ENCODE measurements at regions not wholly inside any gene's neighbourhood (a gene's known extent, or its start where the extent isn't known, plus 50 kb on each side); places are given as distances from the start of the nearest gene placed in this dataset.

DNA sequence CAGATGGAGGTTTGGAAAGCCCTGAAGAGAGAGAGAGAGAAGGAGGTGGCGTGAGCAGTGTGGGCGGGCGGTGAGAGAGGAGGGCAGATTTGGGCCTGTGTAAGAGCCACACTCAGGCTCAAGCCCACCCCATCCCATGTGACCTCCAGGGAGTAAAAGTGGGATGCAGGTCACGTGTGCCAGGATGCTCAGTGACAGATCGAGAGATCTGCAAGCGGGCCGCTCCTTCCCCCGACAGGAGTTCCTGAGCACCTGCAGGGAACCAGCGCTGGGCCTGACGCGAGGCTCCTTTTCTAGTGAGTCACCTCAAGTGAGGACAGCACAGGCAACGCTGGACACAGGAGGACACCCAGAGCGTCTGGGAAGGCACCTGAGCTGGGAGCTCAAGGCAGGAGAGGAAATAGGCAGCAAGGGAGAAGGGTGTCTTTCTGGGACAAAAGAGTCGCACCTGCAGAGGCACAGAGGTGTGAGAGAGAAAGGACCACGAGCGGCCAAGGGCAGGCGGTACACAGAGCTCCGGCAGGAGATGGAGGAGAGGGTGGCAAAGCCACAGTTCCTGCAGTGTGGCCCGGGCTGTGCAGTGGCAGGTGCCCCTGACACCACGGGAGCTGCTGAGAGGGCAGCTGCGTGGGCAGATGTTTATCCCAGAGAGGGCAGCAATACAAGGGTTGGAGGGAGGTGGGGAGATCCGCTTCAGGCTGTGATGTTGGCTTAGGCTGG lies 1294.8 kb downstream of the TBC1D22A start:
- Mint-ChIP-seq H3K9me3 (no peaks in the 10 kb centered on the region), H3K27me3 (peaks cover 5 to 14% of the 10 kb centered on the region in 2 donors), H3K27ac (no peak overlapping the region), H3K4me1 (no peaks in the 10 kb centered on the region), H3K36me3 (no peaks in the 10 kb centered on the region), H3K4me3 (no peak overlapping the region)
- ATAC-seq (replicated peaks in 1 of 4): no peak
- Histone ChIP-seq H3K4me1 (ENCODE audit: control insufficient read depth in 1 of 2, extremely low read depth in 1 of 2, insufficient read depth in 2 of 2, low read length in 2 of 2) (no peaks in the 10 kb centered on the region), H3K27me3 (replicated peaks in 1 of 2; ENCODE audit: control insufficient read depth in 2 of 2, extremely low read depth in 1 of 2, insufficient read depth in 2 of 2, low read length in 1 of 2) (peaks cover 0 to 29% of the 10 kb centered on the region in 2 experiments), H3K36me3 (ENCODE audit: control insufficient read depth in 2 of 2, extremely low read depth in 1 of 2, insufficient read depth in 1 of 2, low read length in 1 of 2) (no peaks in the 10 kb centered on the region), H3K4me3 (ENCODE audit: control insufficient read depth in 1 of 2, extremely low read depth in 1 of 2, low read length in 1 of 2) (no peak overlapping the region), H3K27ac (ENCODE audit: low read length) (no peak overlapping the region), H3K9me3 (no peaks in the 10 kb centered on the region)
- no peak for DNase-seq
- 78% methylated on average over 21 of the region's 22 CpGs for WGBS (ENCODE audit: insufficient coverage)
- POLR2A ChIA-PET: no interaction called here
- CTCF ChIA-PET: no interaction called here

DNA sequence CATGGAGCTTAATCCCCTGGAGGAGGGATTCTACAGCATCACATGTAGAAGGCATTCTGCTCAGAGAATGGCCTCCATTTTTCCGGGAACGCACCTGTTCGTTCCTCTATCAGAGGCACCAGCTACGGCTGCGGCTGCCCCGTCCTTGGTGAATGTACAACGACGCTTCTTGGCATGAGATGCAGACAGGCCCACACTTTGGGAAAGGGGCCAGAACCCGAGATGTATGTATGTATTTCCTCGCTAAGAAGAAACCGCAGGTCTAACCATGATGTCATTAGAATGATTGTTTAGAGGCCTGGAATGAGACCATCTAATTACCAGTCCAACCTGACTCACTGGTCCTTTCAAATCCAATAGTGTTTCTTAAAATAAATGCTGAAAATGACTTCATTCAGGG lies 1293.4 kb downstream of the TBC1D22A start:
- H3K4me1 ChIP-seq (ENCODE audit: control insufficient read depth in 1 of 2, extremely low read depth in 1 of 2, insufficient read depth in 2 of 2, low read length in 2 of 2): no peaks in the 10 kb centered on the region
- Mint-ChIP-seq H3K27ac (no peak overlapping the region), H3K27me3 (peaks cover 5 to 14% of the 10 kb centered on the region in 2 donors), H3K36me3 (no peaks in the 10 kb centered on the region), H3K4me1 (no peaks in the 10 kb centered on the region), H3K4me3 (no peak overlapping the region), H3K9me3 (no peaks in the 10 kb centered on the region)
- ChIA-PET POLR2A (no interaction called here), CTCF (no interaction called here)
- H3K27ac ChIP-seq (ENCODE audit: low read length): no peak overlapping the region
- WGBS (ENCODE audit: insufficient coverage): 97% methylated on average over 7 of the region's 11 CpGs
- H3K27me3 ChIP-seq (replicated peaks in 1 of 2; ENCODE audit: control insufficient read depth in 2 of 2, extremely low read depth in 1 of 2, insufficient read depth in 2 of 2, low read length in 1 of 2): peaks cover 0 to 29% of the 10 kb centered on the region in 2 experiments
- H3K9me3 ChIP-seq: no peaks in the 10 kb centered on the region
- no peaks in the 10 kb centered on the region for H3K36me3 ChIP-seq (ENCODE audit: control insufficient read depth in 2 of 2, extremely low read depth in 1 of 2, insufficient read depth in 1 of 2, low read length in 1 of 2)
- ATAC-seq (replicated peaks in 1 of 4): no peak
- H3K4me3 ChIP-seq (ENCODE audit: control insufficient read depth in 1 of 2, extremely low read depth in 1 of 2, low read length in 1 of 2): no peak overlapping the region
- no peak for DNase-seq

DNA sequence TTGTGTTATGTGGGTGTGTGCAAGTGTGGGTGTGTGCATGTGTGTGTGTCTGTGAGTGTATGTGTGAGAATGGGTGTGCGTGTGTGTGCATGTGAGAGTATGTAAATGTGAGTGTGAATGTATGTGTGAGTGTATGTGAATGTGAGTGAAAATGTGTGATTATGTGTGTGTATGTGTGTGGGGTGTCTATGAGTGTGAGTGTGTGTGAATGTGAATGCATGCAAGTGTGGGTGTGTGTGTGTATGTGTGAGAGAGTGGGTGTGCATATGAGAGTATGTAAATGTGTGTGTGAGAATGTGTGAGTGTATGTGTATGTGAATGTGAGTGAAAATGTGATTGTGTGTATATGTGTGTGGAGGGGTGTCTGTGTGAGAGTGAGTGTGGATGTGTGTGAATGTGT lies 1292.7 kb downstream of the TBC1D22A start:
- Mint-ChIP-seq H3K27me3 (peaks cover 5 to 14% of the 10 kb centered on the region in 2 donors), H3K9me3 (no peaks in the 10 kb centered on the region), H3K36me3 (no peaks in the 10 kb centered on the region), H3K4me1 (no peaks in the 10 kb centered on the region), H3K27ac (no peak overlapping the region), H3K4me3 (no peak overlapping the region)
- WGBS (ENCODE audit: insufficient coverage): 94% methylated on average over 1 of the region's 1 CpG
- H3K36me3 ChIP-seq (ENCODE audit: control insufficient read depth in 2 of 2, extremely low read depth in 1 of 2, insufficient read depth in 1 of 2, low read length in 1 of 2): no peaks in the 10 kb centered on the region
- H3K9me3 ChIP-seq: no peaks in the 10 kb centered on the region
- ChIA-PET POLR2A (no interaction called here), CTCF (no interaction called here)
- H3K4me3 ChIP-seq (ENCODE audit: control insufficient read depth in 1 of 2, extremely low read depth in 1 of 2, low read length in 1 of 2): no peak overlapping the region
- no peak overlapping the region for H3K27ac ChIP-seq (ENCODE audit: low read length)
- H3K4me1 ChIP-seq (ENCODE audit: control insufficient read depth in 1 of 2, extremely low read depth in 1 of 2, insufficient read depth in 2 of 2, low read length in 2 of 2): no peaks in the 10 kb centered on the region
- no peak for DNase-seq
- ATAC-seq (replicated peaks in 1 of 4): no peak
- H3K27me3 ChIP-seq (replicated peaks in 1 of 2; ENCODE audit: control insufficient read depth in 2 of 2, extremely low read depth in 1 of 2, insufficient read depth in 2 of 2, low read length in 1 of 2): peaks cover 0 to 29% of the 10 kb centered on the region in 2 experiments

DNA sequence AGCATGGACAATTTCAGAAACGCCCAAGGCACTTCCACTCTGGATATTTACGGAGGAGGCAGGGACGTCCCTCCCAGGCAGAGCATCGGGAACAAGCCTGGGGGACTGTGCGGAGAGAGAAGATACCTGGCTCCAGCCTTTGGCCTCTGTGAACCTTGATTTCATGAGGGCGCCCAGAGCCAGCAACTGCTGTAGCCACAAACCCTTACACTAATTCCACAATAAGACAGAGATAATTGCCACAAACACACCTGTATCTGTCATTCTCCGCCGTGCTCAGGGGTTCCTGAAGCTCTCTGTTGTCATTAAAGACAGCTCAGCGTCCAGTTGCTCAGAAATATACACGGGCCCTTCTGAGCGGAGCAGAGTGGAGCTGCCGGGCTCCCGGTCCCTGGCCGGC lies 1292.1 kb downstream of the TBC1D22A start:
- WGBS (ENCODE audit: insufficient coverage): 90% methylated on average over 13 of the region's 14 CpGs
- H3K4me1 Mint-ChIP-seq: no peaks in the 10 kb centered on the region
- no peaks in the 10 kb centered on the region for H3K36me3 ChIP-seq (ENCODE audit: control insufficient read depth in 2 of 2, extremely low read depth in 1 of 2, insufficient read depth in 1 of 2, low read length in 1 of 2)
- ChIA-PET POLR2A (no interaction called here), CTCF (no interaction called here)
- no peaks in the 10 kb centered on the region for H3K4me1 ChIP-seq (ENCODE audit: control insufficient read depth in 1 of 2, extremely low read depth in 1 of 2, insufficient read depth in 2 of 2, low read length in 2 of 2)
- no peak overlapping the region for H3K27ac ChIP-seq (ENCODE audit: low read length)
- no peaks in the 10 kb centered on the region for H3K9me3 Mint-ChIP-seq
- no peak overlapping the region for H3K27ac Mint-ChIP-seq
- peaks cover 0 to 28% of the 10 kb centered on the region in 2 experiments for H3K27me3 ChIP-seq (replicated peaks in 1 of 2; ENCODE audit: control insufficient read depth in 2 of 2, extremely low read depth in 1 of 2, insufficient read depth in 2 of 2, low read length in 1 of 2)
- H3K9me3 ChIP-seq: no peaks in the 10 kb centered on the region
- H3K36me3 Mint-ChIP-seq: no peaks in the 10 kb centered on the region
- no peak overlapping the region for H3K4me3 ChIP-seq (ENCODE audit: control insufficient read depth in 1 of 2, extremely low read depth in 1 of 2, low read length in 1 of 2)
- DNase-seq (no peak), ATAC-seq (replicated peaks in 1 of 4) (no peak)
- H3K27me3 Mint-ChIP-seq: peaks cover 5 to 14% of the 10 kb centered on the region in 2 donors
- no peak overlapping the region for H3K4me3 Mint-ChIP-seq

DNA sequence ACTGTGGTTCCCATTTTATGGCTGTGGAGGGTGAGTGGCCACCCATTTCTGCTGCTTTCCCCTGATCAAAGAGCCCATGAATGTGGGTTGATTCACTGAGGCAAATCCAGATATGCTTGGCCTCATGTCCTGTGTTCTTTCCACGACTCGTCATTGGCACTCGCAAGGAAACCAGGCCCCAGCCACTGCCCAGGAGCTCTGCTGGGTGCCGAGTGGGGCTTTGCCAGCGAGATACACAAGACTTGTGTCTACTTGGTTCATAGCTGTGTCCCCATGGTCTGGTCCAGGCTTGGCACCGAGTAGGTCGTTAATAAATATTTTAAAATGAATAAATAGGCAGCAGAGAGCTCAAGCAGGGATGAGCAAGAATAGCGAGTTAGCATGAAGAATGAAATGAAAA lies 1291.5 kb downstream of the TBC1D22A start:
- H3K27me3 ChIP-seq (replicated peaks in 1 of 2; ENCODE audit: control insufficient read depth in 2 of 2, extremely low read depth in 1 of 2, insufficient read depth in 2 of 2, low read length in 1 of 2): peaks cover 0 to 27% of the 10 kb centered on the region in 2 experiments
- no peaks in the 10 kb centered on the region for H3K9me3 ChIP-seq
- H3K4me1 ChIP-seq (ENCODE audit: control insufficient read depth in 1 of 2, extremely low read depth in 1 of 2, insufficient read depth in 2 of 2, low read length in 2 of 2): no peaks in the 10 kb centered on the region
- CTCF ChIA-PET: no interaction called here
- no peak overlapping the region for H3K4me3 ChIP-seq (ENCODE audit: control insufficient read depth in 1 of 2, extremely low read depth in 1 of 2, low read length in 1 of 2)
- POLR2A ChIA-PET: no interaction called here
- H3K4me3 Mint-ChIP-seq: no peak overlapping the region
- no peaks in the 10 kb centered on the region for H3K36me3 ChIP-seq (ENCODE audit: control insufficient read depth in 2 of 2, extremely low read depth in 1 of 2, insufficient read depth in 1 of 2, low read length in 1 of 2)
- peaks cover 5 to 14% of the 10 kb centered on the region in 2 donors for H3K27me3 Mint-ChIP-seq
- no peaks in the 10 kb centered on the region for H3K4me1 Mint-ChIP-seq
- no peaks in the 10 kb centered on the region for H3K9me3 Mint-ChIP-seq
- ATAC-seq (replicated peaks in 1 of 4): no peak
- H3K27ac ChIP-seq (ENCODE audit: low read length): no peak overlapping the region
- H3K36me3 Mint-ChIP-seq: no peaks in the 10 kb centered on the region
- 77% methylated on average over 8 of the region's 8 CpGs for WGBS (ENCODE audit: insufficient coverage)
- no peak for DNase-seq
- H3K27ac Mint-ChIP-seq: no peak overlapping the region

DNA sequence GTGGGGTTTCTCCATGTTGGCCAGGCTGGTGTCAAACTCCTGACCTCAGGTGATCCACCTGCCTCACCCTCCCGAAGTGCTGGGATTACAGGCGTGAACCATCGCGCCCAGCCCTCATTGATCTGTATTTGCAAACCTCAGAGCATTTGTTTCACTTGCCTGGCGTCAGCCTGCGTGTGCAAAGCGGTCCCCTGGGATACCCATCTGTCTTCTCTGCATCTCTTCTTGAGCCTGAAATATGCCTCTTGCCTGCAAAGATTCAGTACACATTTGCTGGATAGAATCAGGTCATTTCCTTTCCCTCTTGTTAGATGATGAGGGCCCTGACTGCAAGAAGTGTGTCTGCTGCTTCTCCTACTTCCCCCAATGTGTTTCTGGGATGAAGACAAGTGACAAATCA lies 1291.0 kb downstream of the TBC1D22A start:
- Mint-ChIP-seq H3K4me1 (no peaks in the 10 kb centered on the region), H3K27me3 (peaks cover 5 to 19% of the 10 kb centered on the region in 2 donors), H3K9me3 (no peaks in the 10 kb centered on the region), H3K27ac (no peak overlapping the region), H3K4me3 (no peak overlapping the region), H3K36me3 (no peaks in the 10 kb centered on the region)
- Histone ChIP-seq H3K27ac (ENCODE audit: low read length) (no peak overlapping the region), H3K4me3 (ENCODE audit: control insufficient read depth in 1 of 2, extremely low read depth in 1 of 2, low read length in 1 of 2) (no peak overlapping the region), H3K4me1 (ENCODE audit: control insufficient read depth in 1 of 2, extremely low read depth in 1 of 2, insufficient read depth in 2 of 2, low read length in 2 of 2) (no peaks in the 10 kb centered on the region), H3K27me3 (replicated peaks in 1 of 2; ENCODE audit: control insufficient read depth in 2 of 2, extremely low read depth in 1 of 2, insufficient read depth in 2 of 2, low read length in 1 of 2) (peaks cover 0 to 22% of the 10 kb centered on the region in 2 experiments), H3K9me3 (no peaks in the 10 kb centered on the region), H3K36me3 (ENCODE audit: control insufficient read depth in 2 of 2, extremely low read depth in 1 of 2, insufficient read depth in 1 of 2, low read length in 1 of 2) (no peaks in the 10 kb centered on the region)
- 89% methylated on average over 7 of the region's 7 CpGs for WGBS (ENCODE audit: insufficient coverage)
- ATAC-seq (replicated peaks in 1 of 4) (no peak), DNase-seq (no peak)
- ChIA-PET CTCF (no interaction called here), POLR2A (no interaction called here)

DNA sequence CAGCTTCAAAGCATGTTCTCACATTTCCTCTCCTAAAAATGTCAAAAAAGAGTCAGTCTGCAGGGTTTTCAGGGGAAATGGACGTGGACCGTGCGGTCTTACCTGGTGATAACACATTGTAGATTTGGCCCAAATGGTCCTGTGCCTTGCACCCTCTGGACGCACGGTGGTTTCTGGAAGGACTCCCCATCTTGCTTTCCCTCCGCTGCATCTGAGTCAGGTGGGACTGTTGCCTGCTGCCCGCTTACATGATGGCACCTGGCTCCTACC lies 1290.1 kb downstream of the TBC1D22A start:
- no peak overlapping the region for H3K27ac ChIP-seq (ENCODE audit: low read length)
- ATAC-seq (replicated peaks in 1 of 4) (no peak), DNase-seq (no peak)
- no peaks in the 10 kb centered on the region for H3K4me1 ChIP-seq (ENCODE audit: control insufficient read depth in 1 of 2, extremely low read depth in 1 of 2, insufficient read depth in 2 of 2, low read length in 2 of 2)
- H3K9me3 ChIP-seq: no peaks in the 10 kb centered on the region
- no peaks in the 10 kb centered on the region for H3K36me3 Mint-ChIP-seq
- WGBS (ENCODE audit: insufficient coverage): 98% methylated on average over 6 of the region's 7 CpGs
- H3K27ac Mint-ChIP-seq: no peak overlapping the region
- no peaks in the 10 kb centered on the region for H3K36me3 ChIP-seq (ENCODE audit: control insufficient read depth in 2 of 2, extremely low read depth in 1 of 2, insufficient read depth in 1 of 2, low read length in 1 of 2)
- H3K27me3 ChIP-seq (replicated peaks in 1 of 2; ENCODE audit: control insufficient read depth in 2 of 2, extremely low read depth in 1 of 2, insufficient read depth in 2 of 2, low read length in 1 of 2): peaks cover 0 to 21% of the 10 kb centered on the region in 2 experiments
- H3K4me1 Mint-ChIP-seq: no peaks in the 10 kb centered on the region
- no peaks in the 10 kb centered on the region for H3K9me3 Mint-ChIP-seq
- H3K27me3 Mint-ChIP-seq: peaks cover 5 to 13% of the 10 kb centered on the region in 2 donors
- CTCF ChIA-PET: no interaction called here
- no peak overlapping the region for H3K4me3 Mint-ChIP-seq
- POLR2A ChIA-PET: no interaction called here
- no peak overlapping the region for H3K4me3 ChIP-seq (ENCODE audit: control insufficient read depth in 1 of 2, extremely low read depth in 1 of 2, low read length in 1 of 2)

Measured in T-cell (primary cell).